ENCODE measurements at regions not wholly inside any gene's neighbourhood (a gene's known extent, or its start where the extent isn't known, plus 50 kb on each side); places are given as distances from the start of the nearest gene placed in this dataset.
A peak's percentile ranks its signal among the peaks of the same experiment; 100 is the strongest.

- no peak for DNase-seq (ENCODE audit: low read depth)
Measured at GRCh38 chr21:26412885-26413284, 160.2 kb downstream of the CYYR1 start.

GRCh38 chr21:26409735-26410134 lies 163.4 kb downstream of the CYYR1 start:
- DNase-seq (ENCODE audit: low read depth) = no peak

GRCh38 chr21:26408511-26408910 lies 164.6 kb downstream of the CYYR1 start:
- no peak for DNase-seq (ENCODE audit: low read depth)

- no peak for DNase-seq (ENCODE audit: low read depth)
Measured at GRCh38 chr21:26406526-26406925, 166.6 kb downstream of the CYYR1 start.

- DNase-seq (ENCODE audit: low read depth) = peak; percentile 78
Measured at GRCh38 chr21:26405735-26406361, 167.2 kb downstream of the CYYR1 start.

- DNase-seq (ENCODE audit: low read depth) = no peak
Measured at GRCh38 chr21:26405071-26405470, 168.0 kb downstream of the CYYR1 start.

- no peak for DNase-seq (ENCODE audit: low read depth)
Measured at GRCh38 chr21:26404288-26404687, 168.8 kb downstream of the CYYR1 start.

GRCh38 chr21:26403321-26403720 lies 169.8 kb downstream of the CYYR1 start:
- no peak for DNase-seq (ENCODE audit: low read depth)

- DNase-seq (ENCODE audit: low read depth) = no peak
Measured at GRCh38 chr21:26397545-26397944, 175.5 kb downstream of the CYYR1 start.

- no peak for DNase-seq (ENCODE audit: low read depth)
Measured at GRCh38 chr21:26394341-26394740, 178.7 kb downstream of the CYYR1 start.

GRCh38 chr21:26391166-26391565 lies 181.9 kb downstream of the CYYR1 start:
- no peak for DNase-seq (ENCODE audit: low read depth)

GRCh38 chr21:26389971-26390641 lies 183.0 kb downstream of the CYYR1 start:
- peak; percentile 43 for DNase-seq (ENCODE audit: low read depth)

GRCh38 chr21:26388731-26389231 lies 184.3 kb downstream of the CYYR1 start:
- DNase-seq (ENCODE audit: low read depth) = peak; percentile 52

GRCh38 chr21:26385721-26386120 lies 187.4 kb downstream of the CYYR1 start:
- peak; percentile 21 for DNase-seq (ENCODE audit: low read depth)

GRCh38 chr21:26379561-26379960 lies 193.5 kb downstream of the CYYR1 start:
- no peak for DNase-seq (ENCODE audit: low read depth)

- no peak for DNase-seq (ENCODE audit: low read depth)
Measured at GRCh38 chr21:26377111-26377694, 195.9 kb downstream of the CYYR1 start.

GRCh38 chr21:26374817-26375216 lies 198.3 kb downstream of the CYYR1 start:
- no peak for DNase-seq (ENCODE audit: low read depth)

- no peak for DNase-seq (ENCODE audit: low read depth)
Measured at GRCh38 chr21:26368591-26369320, 198.2 kb upstream of the APP start.

GRCh38 chr21:26366781-26367180 lies 196.2 kb upstream of the APP start:
- DNase-seq (ENCODE audit: low read depth) = peak; percentile 10

GRCh38 chr21:26365849-26366248 lies 195.3 kb upstream of the APP start:
- no peak for DNase-seq (ENCODE audit: low read depth)

GRCh38 chr21:26351661-26352060 lies 181.1 kb upstream of the APP start:
- DNase-seq (ENCODE audit: low read depth) = no peak

- DNase-seq (ENCODE audit: low read depth) = no peak
Measured at GRCh38 chr21:26332867-26333266, 162.3 kb upstream of the APP start.

All from GM04504 (cell line).